OCI-LY1 (cell line): ENCODE measurements at regions not wholly inside any gene's neighbourhood (a gene's known extent, or its start where the extent isn't known, plus 50 kb on each side); places are given as distances from the start of the nearest gene placed in this dataset.

ENCODE experiments used
- CTCF ChIP-seq: fragments of 200-600 bp; sonication (generic), shearing (Covaris generic); IDR thresholded peaks from 2 replicates; pipeline ENCODE4 v1.5.1; 2017; ENCODE audit warnings: mild to moderate bottlenecking, antibody characterized with exemption, low read length, moderate library complexity, mixed read lengths
- EZH2 ChIP-seq: fragments of 200-600 bp; sonication (generic), shearing (Covaris generic); IDR thresholded peaks from 2 replicates; pipeline ENCODE4 v1.8.0; 2017; ENCODE audit warnings: borderline replicate concordance, mixed run types, mild to moderate bottlenecking, antibody characterized with exemption, low read length, moderate library complexity, mixed read lengths

GRCh38 chr3:147483578-147483977 lies 74.4 kb downstream of the ZIC1 start:
- TF ChIP-seq CTCF (no peak), EZH2 (no peak)
